Right lobe of liver (tissue), 4 donors: ENCODE measurements at regions not wholly inside any gene's neighbourhood (a gene's known extent, or its start where the extent isn't known, plus 50 kb on each side); places are given as distances from the start of the nearest gene placed in this dataset.

Source experiments
- POLR2A ChIP-seq: fragments of 450-650 bp; IDR thresholded peaks from one replicate; pipeline ENCODE4 v1.6.1; 2017; ENCODE audit warnings: antibody characterized with exemption, mild to moderate bottlenecking
- TF ChIP-seq, protein P1 (sequence below), 4 donors: fragments of 200-600 bp in 3 of 4; fragments of 450-650 bp in 1 of 4; IDR thresholded peaks; one replicate each; pipeline versions ENCODE4 v1.5.1 to v1.8.0; 2016 to 2022; ENCODE audit warnings: antibody characterized with exemption in 4 of 4, mild to moderate bottlenecking in 2 of 4
- donor health status: DM: no; HTN: no; CAD: no.
- donor health status: DM: no; HTN: no; CAD: no.
- donor health status: DM: no; HTN: yes; CAD: no.

DNA sequence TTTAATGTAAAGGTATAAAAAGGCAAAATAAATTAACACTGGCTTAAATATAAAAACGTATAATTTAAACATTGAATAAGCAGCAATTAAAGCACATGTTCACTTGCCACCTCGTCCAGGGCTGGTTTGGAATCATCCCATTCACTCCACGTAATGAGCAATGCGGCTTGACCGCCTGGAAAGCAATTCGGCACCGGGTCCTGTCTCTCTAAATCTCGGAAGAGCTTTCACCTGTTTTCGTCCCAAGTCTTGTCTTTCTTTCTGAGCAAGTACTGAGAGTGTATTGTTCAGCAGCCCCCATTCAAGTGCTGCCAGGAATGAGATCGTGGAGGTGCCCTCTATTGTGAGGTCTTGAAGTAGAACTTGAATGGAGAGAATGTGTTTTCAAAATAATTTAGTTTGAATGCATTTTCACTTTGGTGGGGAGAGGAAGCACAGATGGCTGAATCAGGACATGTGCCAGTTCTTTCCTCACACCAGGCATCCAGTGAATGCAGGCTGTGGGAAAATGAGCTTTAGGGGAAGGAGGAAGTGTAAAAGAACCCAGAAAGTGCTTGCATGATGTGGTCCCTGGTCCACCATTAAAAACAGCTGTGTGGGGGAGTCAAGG, 515.2 kb downstream of the REEP3 start:
- no peak for TF ChIP-seq POLR2A
- TF ChIP-seq, protein P1, sequence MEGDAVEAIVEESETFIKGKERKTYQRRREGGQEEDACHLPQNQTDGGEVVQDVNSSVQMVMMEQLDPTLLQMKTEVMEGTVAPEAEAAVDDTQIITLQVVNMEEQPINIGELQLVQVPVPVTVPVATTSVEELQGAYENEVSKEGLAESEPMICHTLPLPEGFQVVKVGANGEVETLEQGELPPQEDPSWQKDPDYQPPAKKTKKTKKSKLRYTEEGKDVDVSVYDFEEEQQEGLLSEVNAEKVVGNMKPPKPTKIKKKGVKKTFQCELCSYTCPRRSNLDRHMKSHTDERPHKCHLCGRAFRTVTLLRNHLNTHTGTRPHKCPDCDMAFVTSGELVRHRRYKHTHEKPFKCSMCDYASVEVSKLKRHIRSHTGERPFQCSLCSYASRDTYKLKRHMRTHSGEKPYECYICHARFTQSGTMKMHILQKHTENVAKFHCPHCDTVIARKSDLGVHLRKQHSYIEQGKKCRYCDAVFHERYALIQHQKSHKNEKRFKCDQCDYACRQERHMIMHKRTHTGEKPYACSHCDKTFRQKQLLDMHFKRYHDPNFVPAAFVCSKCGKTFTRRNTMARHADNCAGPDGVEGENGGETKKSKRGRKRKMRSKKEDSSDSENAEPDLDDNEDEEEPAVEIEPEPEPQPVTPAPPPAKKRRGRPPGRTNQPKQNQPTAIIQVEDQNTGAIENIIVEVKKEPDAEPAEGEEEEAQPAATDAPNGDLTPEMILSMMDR (IDR thresholded peaks at IDR 0.05) = no peak
